ENCODE measurements at regions not wholly inside any gene's neighbourhood (a gene's known extent, or its start where the extent isn't known, plus 50 kb on each side); places are given as distances from the start of the nearest gene placed in this dataset.

DNA sequence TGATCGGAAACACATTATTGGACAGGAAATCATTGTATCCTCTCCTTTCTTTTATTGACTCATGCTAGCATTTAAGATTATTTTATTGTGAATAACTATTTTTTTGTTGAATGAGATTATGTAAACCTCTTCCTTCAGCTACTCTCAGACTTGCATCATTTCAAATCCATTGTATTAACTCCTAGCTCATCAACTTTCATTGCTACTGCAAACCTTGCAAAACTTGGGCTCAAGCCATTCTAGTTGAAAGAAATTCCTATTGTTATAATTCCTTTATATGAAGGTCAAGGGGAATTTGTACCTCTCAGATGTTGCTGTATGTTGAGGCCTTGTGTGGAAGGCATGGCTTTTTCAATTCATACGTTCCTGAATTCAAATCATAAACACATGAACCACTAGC is 1764.6 kb downstream of the SUCLG1 start:
- Histone ChIP-seq H3K9ac (ENCODE audit: insufficient read length, low read depth) (no peak overlapping the region), H3K4me1 (ENCODE audit: insufficient read depth, insufficient read length) (no peaks in the 10 kb centered on the region), H3K36me3 (ENCODE audit: insufficient read depth, insufficient read length, low read length) (no peaks in the 10 kb centered on the region), H3K27me3 (ENCODE audit: insufficient read depth, insufficient read length) (no peaks in the 10 kb centered on the region), H3K9me3 (ENCODE audit: insufficient read depth, low read length) (no peaks in the 10 kb centered on the region), H3K4me3 (ENCODE audit: insufficient read length, low read depth) (no peak overlapping the region)
- TF ChIP-seq SUZ12 (IDR thresholded peaks at IDR 0.05; ENCODE audit: extremely low read depth, insufficient read depth, insufficient read length) (no peak), ZNF274 (IDR thresholded peaks at IDR 0.05; ENCODE audit: low read depth, low read length) (no peak), YY1 (IDR thresholded peaks at IDR 0.05; ENCODE audit: insufficient read depth, insufficient read length) (no peak)
- no peak for DNase-seq (ENCODE audit: low read depth, low spot score)

DNA sequence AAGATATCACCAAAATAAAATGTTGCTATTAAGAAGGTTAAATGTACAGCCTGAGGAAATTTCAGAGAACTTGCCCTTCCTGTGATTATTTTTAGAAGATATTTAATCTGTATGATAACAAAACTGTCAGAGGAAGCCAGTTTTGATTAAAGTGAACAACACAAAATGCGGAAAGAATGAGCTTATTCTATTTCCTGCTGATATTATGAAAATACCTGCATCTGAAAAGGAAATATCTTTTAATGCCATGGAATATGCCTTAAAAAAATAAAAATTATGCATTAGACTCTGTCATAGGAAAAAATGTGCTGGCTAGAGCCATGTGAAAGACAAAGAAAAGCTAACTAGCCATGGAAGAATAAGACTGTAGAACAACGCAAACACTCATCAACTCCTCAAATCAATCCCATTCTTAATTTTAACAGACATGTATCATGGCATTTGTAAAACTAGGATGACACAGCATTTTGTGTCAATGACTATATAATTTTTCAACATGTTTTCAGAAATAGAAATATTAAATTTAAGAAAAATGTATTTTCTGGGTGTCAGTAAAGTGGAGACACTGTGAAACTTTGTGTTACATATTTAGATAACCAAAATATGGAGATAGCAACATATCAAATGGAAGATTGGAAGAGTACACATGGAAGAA is 1768.2 kb downstream of the SUCLG1 start:
- no peak for DNase-seq (ENCODE audit: low read depth, low spot score)
- no peak overlapping the region for H3K4me3 ChIP-seq (ENCODE audit: insufficient read length, low read depth)
- H3K9me3 ChIP-seq (ENCODE audit: insufficient read depth, low read length) = no peaks in the 10 kb centered on the region
- no peak for TF ChIP-seq SUZ12 (IDR thresholded peaks at IDR 0.05; ENCODE audit: extremely low read depth, insufficient read depth, insufficient read length)
- no peak for TF ChIP-seq ZNF274 (IDR thresholded peaks at IDR 0.05; ENCODE audit: low read depth, low read length)
- TF ChIP-seq YY1 (IDR thresholded peaks at IDR 0.05; ENCODE audit: insufficient read depth, insufficient read length) = no peak
- H3K9ac ChIP-seq (ENCODE audit: insufficient read length, low read depth) = no peak overlapping the region
- H3K4me1 ChIP-seq (ENCODE audit: insufficient read depth, insufficient read length) = no peaks in the 10 kb centered on the region
- no peaks in the 10 kb centered on the region for H3K27me3 ChIP-seq (ENCODE audit: insufficient read depth, insufficient read length)
- no peaks in the 10 kb centered on the region for H3K36me3 ChIP-seq (ENCODE audit: insufficient read depth, insufficient read length, low read length)

- DNase-seq (ENCODE audit: low read depth, low spot score) = no peak
- no peaks in the 10 kb centered on the region for H3K9me3 ChIP-seq (ENCODE audit: insufficient read depth, low read length)
- no peak for TF ChIP-seq ZNF274 (IDR thresholded peaks at IDR 0.05; ENCODE audit: low read depth, low read length)
- TF ChIP-seq SUZ12 (IDR thresholded peaks at IDR 0.05; ENCODE audit: extremely low read depth, insufficient read depth, insufficient read length) = no peak
- TF ChIP-seq YY1 (IDR thresholded peaks at IDR 0.05; ENCODE audit: insufficient read depth, insufficient read length) = no peak
- H3K36me3 ChIP-seq (ENCODE audit: insufficient read depth, insufficient read length, low read length) = no peaks in the 10 kb centered on the region
- H3K27me3 ChIP-seq (ENCODE audit: insufficient read depth, insufficient read length) = no peaks in the 10 kb centered on the region
- no peak overlapping the region for H3K9ac ChIP-seq (ENCODE audit: insufficient read length, low read depth)
- H3K4me3 ChIP-seq (ENCODE audit: insufficient read length, low read depth) = no peak overlapping the region
- no peaks in the 10 kb centered on the region for H3K4me1 ChIP-seq (ENCODE audit: insufficient read depth, insufficient read length)
Measured at GRCh38 chr2:82675186-82675585, 1783.9 kb downstream of the SUCLG1 start.

DNA sequence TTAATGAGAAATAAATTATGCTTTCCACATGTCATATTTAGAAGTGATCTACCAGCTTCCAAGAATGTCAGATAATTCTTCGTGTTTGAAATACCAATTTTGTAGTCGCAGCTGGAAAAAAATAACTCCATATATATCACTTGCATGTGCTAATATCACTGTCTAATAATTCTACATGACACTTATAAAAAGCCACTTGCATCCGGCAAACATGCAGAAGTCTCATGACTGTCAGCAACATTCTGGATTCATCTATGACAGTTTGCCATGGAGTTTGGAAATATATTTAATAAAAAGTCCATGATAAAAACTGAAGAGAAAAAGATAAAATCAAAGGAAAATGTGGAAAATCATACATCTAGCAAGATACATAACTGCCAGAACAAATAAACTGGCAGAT is 1784.4 kb downstream of the SUCLG1 start:
- DNase-seq (ENCODE audit: low read depth, low spot score) = no peak
- no peak for TF ChIP-seq SUZ12 (IDR thresholded peaks at IDR 0.05; ENCODE audit: extremely low read depth, insufficient read depth, insufficient read length)
- no peak for TF ChIP-seq YY1 (IDR thresholded peaks at IDR 0.05; ENCODE audit: insufficient read depth, insufficient read length)
- TF ChIP-seq ZNF274 (IDR thresholded peaks at IDR 0.05; ENCODE audit: low read depth, low read length) = no peak
- H3K4me1 ChIP-seq (ENCODE audit: insufficient read depth, insufficient read length) = no peaks in the 10 kb centered on the region
- no peaks in the 10 kb centered on the region for H3K27me3 ChIP-seq (ENCODE audit: insufficient read depth, insufficient read length)
- H3K4me3 ChIP-seq (ENCODE audit: insufficient read length, low read depth) = no peak overlapping the region
- H3K36me3 ChIP-seq (ENCODE audit: insufficient read depth, insufficient read length, low read length) = no peaks in the 10 kb centered on the region
- no peaks in the 10 kb centered on the region for H3K9me3 ChIP-seq (ENCODE audit: insufficient read depth, low read length)
- H3K9ac ChIP-seq (ENCODE audit: insufficient read length, low read depth) = no peak overlapping the region

DNA sequence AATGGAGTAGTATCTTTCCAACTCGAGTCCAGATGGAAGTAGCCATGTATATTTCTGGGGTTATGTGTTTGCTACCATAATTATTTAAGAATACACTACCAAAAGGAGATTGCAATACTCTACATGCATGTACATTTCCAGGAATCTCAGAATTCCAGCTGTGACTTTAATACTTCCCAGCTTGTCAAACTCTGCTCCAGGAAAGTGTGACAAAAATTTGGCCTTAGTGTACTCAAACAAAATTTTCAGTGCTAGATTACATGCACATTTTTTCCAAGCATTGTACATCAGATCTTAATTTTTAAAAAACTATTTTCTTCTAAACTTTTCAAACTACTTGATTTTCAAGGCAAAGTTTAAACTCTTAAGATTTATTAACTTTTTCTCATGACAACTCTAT is 1791.6 kb downstream of the SUCLG1 start:
- Histone ChIP-seq H3K9ac (ENCODE audit: insufficient read length, low read depth) (no peak overlapping the region), H3K4me3 (ENCODE audit: insufficient read length, low read depth) (no peak overlapping the region), H3K36me3 (ENCODE audit: insufficient read depth, insufficient read length, low read length) (no peaks in the 10 kb centered on the region), H3K4me1 (ENCODE audit: insufficient read depth, insufficient read length) (no peaks in the 10 kb centered on the region), H3K27me3 (ENCODE audit: insufficient read depth, insufficient read length) (no peaks in the 10 kb centered on the region), H3K9me3 (ENCODE audit: insufficient read depth, low read length) (no peaks in the 10 kb centered on the region)
- no peak for DNase-seq (ENCODE audit: low read depth, low spot score)
- TF ChIP-seq YY1 (IDR thresholded peaks at IDR 0.05; ENCODE audit: insufficient read depth, insufficient read length) = no peak
- no peak for TF ChIP-seq ZNF274 (IDR thresholded peaks at IDR 0.05; ENCODE audit: low read depth, low read length)
- TF ChIP-seq SUZ12 (IDR thresholded peaks at IDR 0.05; ENCODE audit: extremely low read depth, insufficient read depth, insufficient read length) = no peak

DNA sequence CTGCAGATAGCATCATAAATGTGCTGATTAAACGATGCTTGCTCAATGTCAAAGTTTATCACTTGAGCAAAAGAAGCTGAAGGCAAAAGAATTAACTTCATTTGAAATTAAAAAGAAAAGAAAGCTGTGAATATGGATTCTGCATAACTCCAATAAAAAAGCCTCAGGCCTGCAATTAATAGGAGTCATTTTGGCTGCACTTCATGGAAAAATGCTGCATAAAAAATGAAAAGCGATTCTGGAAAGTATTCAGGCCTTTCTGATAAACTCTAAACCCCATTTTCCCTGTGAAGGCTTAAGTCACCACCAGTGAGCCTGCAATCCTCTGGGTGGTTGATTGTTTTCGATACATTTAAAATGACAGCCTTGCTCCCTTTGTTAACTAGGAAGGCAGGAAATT is 1793.4 kb downstream of the SUCLG1 start:
- TF ChIP-seq ZNF274 (IDR thresholded peaks at IDR 0.05; ENCODE audit: low read depth, low read length) (no peak), SUZ12 (IDR thresholded peaks at IDR 0.05; ENCODE audit: extremely low read depth, insufficient read depth, insufficient read length) (no peak), YY1 (IDR thresholded peaks at IDR 0.05; ENCODE audit: insufficient read depth, insufficient read length) (no peak)
- no peak for DNase-seq (ENCODE audit: low read depth, low spot score)
- Histone ChIP-seq H3K4me1 (ENCODE audit: insufficient read depth, insufficient read length) (no peaks in the 10 kb centered on the region), H3K4me3 (ENCODE audit: insufficient read length, low read depth) (no peak overlapping the region), H3K9me3 (ENCODE audit: insufficient read depth, low read length) (no peaks in the 10 kb centered on the region), H3K36me3 (ENCODE audit: insufficient read depth, insufficient read length, low read length) (no peaks in the 10 kb centered on the region), H3K27me3 (ENCODE audit: insufficient read depth, insufficient read length) (no peaks in the 10 kb centered on the region), H3K9ac (ENCODE audit: insufficient read length, low read depth) (no peak overlapping the region)

GRCh38 chr2:82657106-82657505 is 1802.0 kb downstream of the SUCLG1 start:
- Histone ChIP-seq H3K9ac (ENCODE audit: insufficient read length, low read depth) (no peak overlapping the region), H3K36me3 (ENCODE audit: insufficient read depth, insufficient read length, low read length) (no peaks in the 10 kb centered on the region), H3K27me3 (ENCODE audit: insufficient read depth, insufficient read length) (no peaks in the 10 kb centered on the region), H3K4me3 (ENCODE audit: insufficient read length, low read depth) (no peak overlapping the region), H3K9me3 (ENCODE audit: insufficient read depth, low read length) (no peaks in the 10 kb centered on the region), H3K4me1 (ENCODE audit: insufficient read depth, insufficient read length) (no peaks in the 10 kb centered on the region)
- DNase-seq (ENCODE audit: low read depth, low spot score) = no peak
- TF ChIP-seq ZNF274 (IDR thresholded peaks at IDR 0.05; ENCODE audit: low read depth, low read length) (no peak), SUZ12 (IDR thresholded peaks at IDR 0.05; ENCODE audit: extremely low read depth, insufficient read depth, insufficient read length) (no peak), YY1 (IDR thresholded peaks at IDR 0.05; ENCODE audit: insufficient read depth, insufficient read length) (no peak)

Measured in NT2/D1 (cell line).